SH-SY5Y (cell line): ENCODE measurements at regions not wholly inside any gene's neighbourhood (a gene's known extent, or its start where the extent isn't known, plus 50 kb on each side); places are given as distances from the start of the nearest gene placed in this dataset.

Experiments
- GATA2 ChIP-seq: IDR thresholded peaks from 2 replicates; pipeline ENCODE4 v1.6.1; 2011; ENCODE audit warnings: mild to moderate bottlenecking, low read depth, low read length
- GATA3 ChIP-seq: IDR thresholded peaks from 2 replicates; pipeline ENCODE4 v1.6.1; 2011; ENCODE audit warnings: low read depth, mild to moderate bottlenecking, low read length, moderate library complexity

GRCh38 chr2:22350621-22351020 lies 1034.4 kb upstream of the KLHL29 start:
- TF ChIP-seq GATA3 = no peak
- no peak for TF ChIP-seq GATA2

- TF ChIP-seq GATA3 = no peak
- TF ChIP-seq GATA2 = no peak
Observed at GRCh38 chr2:22355816-22356433, 1029.1 kb upstream of the KLHL29 start.

- no peak for TF ChIP-seq GATA2
- no peak for TF ChIP-seq GATA3
Observed at GRCh38 chr2:22359071-22359672, 1025.8 kb upstream of the KLHL29 start.

GRCh38 chr2:22360735-22361374 lies 1024.1 kb upstream of the KLHL29 start:
- TF ChIP-seq GATA2 (no peak), GATA3 (no peak)

GRCh38 chr2:22361571-22361970 lies 1023.4 kb upstream of the KLHL29 start:
- TF ChIP-seq GATA2 = no peak
- TF ChIP-seq GATA3 = no peak

GRCh38 chr2:22375096-22375495 lies 1009.9 kb upstream of the KLHL29 start:
- no peak for TF ChIP-seq GATA2

- TF ChIP-seq GATA3 (no peak), GATA2 (no peak)
Observed at GRCh38 chr2:22377268-22377667, 1007.7 kb upstream of the KLHL29 start.

GRCh38 chr2:22382479-22383169 lies 1002.4 kb upstream of the KLHL29 start:
- TF ChIP-seq GATA2 (no peak), GATA3 (no peak)

GRCh38 chr2:22397847-22398246 lies 987.1 kb upstream of the KLHL29 start:
- no peak for TF ChIP-seq GATA2
- no peak for TF ChIP-seq GATA3

- TF ChIP-seq GATA2 = no peak
- no peak for TF ChIP-seq GATA3
Observed at GRCh38 chr2:22403748-22404147, 981.2 kb upstream of the KLHL29 start.

- TF ChIP-seq GATA3 = no peak
- no peak for TF ChIP-seq GATA2
Observed at GRCh38 chr2:22406625-22407024, 978.4 kb upstream of the KLHL29 start.

GRCh38 chr2:22420076-22420475 lies 964.9 kb upstream of the KLHL29 start:
- no peak for TF ChIP-seq GATA2
- TF ChIP-seq GATA3 = no peak

- TF ChIP-seq GATA2 = peak; percentile 62; the same call in 1 of the 2 replicates
- peak; percentile 94 for TF ChIP-seq GATA3
Observed at GRCh38 chr2:22442051-22442450, 942.9 kb upstream of the KLHL29 start.

- TF ChIP-seq GATA3 (no peak), GATA2 (no peak)
Observed at GRCh38 chr2:22444281-22444680, 940.7 kb upstream of the KLHL29 start.
